Endothelial cell of umbilical vein (primary cell): ENCODE measurements at regions not wholly inside any gene's neighbourhood (a gene's known extent, or its start where the extent isn't known, plus 50 kb on each side); places are given as distances from the start of the nearest gene placed in this dataset.

Experiments
- BruUV-seq: library from RNA; stranded (reverse); fragments of 400-500 nt; replicated peaks from 2 replicates; lab custom pipeline; 2021; lab: Mats Ljungman, UMichigan
- CTCF ChIA-PET: fragments of 300-600, 350-600 bp; sonication (Branson Sonifier 250); formaldehyde crosslinking; loops from one replicate; lab custom pipeline; 2021; ENCODE audit warnings: antibody characterized with exemption, inconsistent platforms; lab: Charles Lee
- POLR2A ChIA-PET: fragments of 300-600, 350-600 bp; sonication (Branson Sonifier 250); formaldehyde crosslinking; loops from one replicate; lab custom pipeline; 2021; ENCODE audit warnings: antibody characterized with exemption, inconsistent platforms; lab: Charles Lee
- DNase-seq: peaks from one replicate; pipeline ENCODE4 v3.0.0-alpha.2; 2011; ENCODE audit warnings: low read depth, low spot score
- FAIRE-seq: peaks from 2 replicates; lab custom pipeline; 2011; peaks lifted over from hg19 to GRCh38; lab: Jason Lieb, UNC
- H2AFZ ChIP-seq: 2 replicates; pipeline ENCODE4 v1.6.0; 2012; ENCODE audit warnings: low read depth, low read length, control low read depth, inconsistent platforms
- H3K27ac ChIP-seq: 2 replicates; pipeline ENCODE4 v1.5.1; 2011; ENCODE audit warnings: low read depth, mild to moderate bottlenecking, control low read depth, low read length, moderate library complexity; ENCODE audit not compliant: insufficient read depth
- H3K27me3 ChIP-seq, 2 experiments: 2 replicates each; pipeline versions ENCODE4 v1.6.0 to v1.6.1; 2011; ENCODE audit warnings: low read length in 2 of 2, mixed read lengths in 1 of 2; ENCODE audit not compliant: control insufficient read depth in 2 of 2, insufficient read depth in 2 of 2
- H3K36me3 ChIP-seq, 2 experiments: 2 replicates in 1 of 2; 3 replicates in 1 of 2; pipeline ENCODE4 v1.5.1; 2011; ENCODE audit warnings: low read length in 2 of 2, mild to moderate bottlenecking in 1 of 2, moderate library complexity in 1 of 2; ENCODE audit not compliant: control insufficient read depth in 2 of 2, insufficient read depth in 2 of 2; ENCODE audit errors: extremely low read depth in 1 of 2
- H3K4me1 ChIP-seq: 3 replicates; pipeline ENCODE4 v1.5.1; 2011; ENCODE audit warnings: mild to moderate bottlenecking, low read length; ENCODE audit not compliant: control insufficient read depth, insufficient read depth; ENCODE audit errors: extremely low read depth
- H3K4me2 ChIP-seq: 2 replicates; pipeline ENCODE4 v1.6.1; 2011; ENCODE audit warnings: low read length, control low read depth, mixed read lengths; ENCODE audit not compliant: insufficient read depth
- H3K4me3 ChIP-seq, 3 experiments: fragments of 200-600 bp in 1 of 3; sonication (generic), shearing (Covaris generic) in 1 of 3; replicated peaks in 1 of 3; 2 replicates each; pipeline ENCODE4 v1.5.1; 2011 to 2016; ENCODE audit warnings: control low read depth in 3 of 3, low read length in 3 of 3, mild to moderate bottlenecking in 2 of 3, inconsistent platforms in 1 of 3, low read depth in 1 of 3, moderate library complexity in 1 of 3; ENCODE audit not compliant: insufficient read depth in 1 of 3
- H3K79me2 ChIP-seq: 2 replicates; pipeline ENCODE4 v1.6.0; 2012; ENCODE audit warnings: low read length, inconsistent platforms; ENCODE audit not compliant: control insufficient read depth, insufficient read depth
- H3K9ac ChIP-seq: replicated peaks from 2 replicates; pipeline ENCODE3; 2011; ENCODE audit warnings: low read length, control low read depth; ENCODE audit not compliant: insufficient read depth; ENCODE audit errors: extremely low read depth
- H3K9me1 ChIP-seq: replicated peaks from 3 replicates; pipeline ENCODE4 v1.6.0; 2011; ENCODE audit warnings: mild to moderate bottlenecking, low read length; ENCODE audit not compliant: control insufficient read depth, insufficient read depth; ENCODE audit errors: extremely low read depth
- H3K9me3 ChIP-seq: replicated peaks from 2 replicates; pipeline ENCODE4 v1.5.1; 2012; ENCODE audit warnings: low read length, inconsistent platforms; ENCODE audit not compliant: control insufficient read depth, insufficient read depth
- H4K20me1 ChIP-seq: replicated peaks from 2 replicates; pipeline ENCODE3; 2011; ENCODE audit warnings: mild to moderate bottlenecking, low read length; ENCODE audit not compliant: control insufficient read depth, insufficient read depth; ENCODE audit errors: extremely low read depth
- CTCF ChIP-seq, 2 donors: IDR thresholded peaks; 1 replicate in 1 of 2; 2 replicates in 1 of 2; pipeline ENCODE4 v1.5.1; 2011; ENCODE audit warnings: low read length in 2 of 2, mild to moderate bottlenecking in 2 of 2, moderate library complexity in 2 of 2, control low read depth in 1 of 2, inconsistent platforms in 1 of 2, low read depth in 1 of 2; ENCODE audit not compliant: insufficient read depth in 1 of 2; ENCODE audit errors: extremely low read depth in 1 of 2
- EZH2 ChIP-seq: IDR thresholded peaks from 2 replicates; pipeline ENCODE4 v1.6.1; 2012; ENCODE audit warnings: borderline replicate concordance, low read depth, mild to moderate bottlenecking, moderate library complexity, low read length, inconsistent platforms; ENCODE audit not compliant: severe bottlenecking
- FOS ChIP-seq: IDR thresholded peaks from 2 replicates; pipeline ENCODE4 v1.6.1; 2011; ENCODE audit warnings: mild to moderate bottlenecking, low read length, moderate library complexity, borderline replicate concordance; ENCODE audit not compliant: insufficient read depth
- GATA2 ChIP-seq: IDR thresholded peaks from 2 replicates; pipeline ENCODE4 v1.7.0; 2011; ENCODE audit warnings: low read depth, mild to moderate bottlenecking, moderate library complexity, mixed read lengths, low read length; ENCODE audit not compliant: insufficient read length, insufficient read depth
- JUN ChIP-seq: IDR thresholded peaks from 2 replicates; pipeline ENCODE4 v1.6.1; 2011; ENCODE audit warnings: borderline replicate concordance, low read depth; ENCODE audit not compliant: insufficient read length, insufficient read depth
- MAX ChIP-seq: IDR thresholded peaks from 2 replicates; pipeline ENCODE4 v1.6.1; 2011; ENCODE audit not compliant: insufficient read depth, insufficient read length
- MYC ChIP-seq: IDR thresholded peaks from one replicate; pipeline ENCODE4 v1.6.1; 2011; ENCODE audit warnings: mild to moderate bottlenecking, low read depth, low read length
- POLR2A ChIP-seq: IDR thresholded peaks from 2 replicates; pipeline ENCODE4 v1.6.1; 2012; ENCODE audit warnings: low read depth, mild to moderate bottlenecking, control low read depth, low read length
- POLR2AphosphoS5 ChIP-seq: IDR thresholded peaks from 2 replicates; pipeline ENCODE4 v1.6.1; 2012; ENCODE audit warnings: low read depth, mild to moderate bottlenecking, control low read depth, low read length, moderate library complexity; ENCODE audit not compliant: insufficient read depth
- dilution Hi-C: fragments of 300-500 bp; cut with MboI; formaldehyde crosslinking; loops from one replicate; pipeline ENCODE4 v1.15.0; 2019; ENCODE audit warnings: low sequenced_read_pairs; ENCODE audit not compliant: extremely low pct_ligation_motif_present
- intact Hi-C: fragments of 100-400 bp; cut with micrococcal nuclease; formaldehyde crosslinking; loops from one replicate; pipeline ENCODE4 v1.10.0; 2022

- intact Hi-C loops (no loop called here), dilution Hi-C loops (no loop called here)
- DNase-seq (no peak), FAIRE-seq (no peak)
- ChIA-PET POLR2A (no interaction called here), CTCF (no interaction called here)
- no peak overlapping the region for H2AFZ ChIP-seq
- TF ChIP-seq JUN: no peak
- no peak for TF ChIP-seq GATA2
- no peak for TF ChIP-seq MAX
- no peak for TF ChIP-seq POLR2AphosphoS5
- no peak for TF ChIP-seq EZH2
- no peak for TF ChIP-seq FOS
- no peak for TF ChIP-seq CTCF (IDR thresholded peaks at IDR 0.05; ENCODE audit: extremely low read depth in 1 of 2, insufficient read depth in 1 of 2, low read depth in 1 of 2, low read length in 2 of 2)
- TF ChIP-seq MYC: no peak
- no peak for TF ChIP-seq POLR2A
- H3K4me3 ChIP-seq: no peak overlapping the region
- no peaks in the 10 kb centered on the region for H4K20me1 ChIP-seq
- H3K9me3 ChIP-seq: no peaks in the 10 kb centered on the region
- no peaks in the 10 kb centered on the region for H3K9me1 ChIP-seq
- H3K4me1 ChIP-seq: no peaks in the 10 kb centered on the region
- H3K27me3 ChIP-seq: no peaks in the 10 kb centered on the region
- H3K36me3 ChIP-seq: no peaks in the 10 kb centered on the region
- no peaks in the 10 kb centered on the region for H3K79me2 ChIP-seq
- no TSS peak for BruUV-seq
- no peak overlapping the region for H3K27ac ChIP-seq
- H3K4me2 ChIP-seq: no peak overlapping the region
- no peak overlapping the region for H3K9ac ChIP-seq
Measured at GRCh38 chr7:125636320-125636962, 706.8 kb upstream of the POT1 start.
